A549 (cell line): ENCODE measurements at regions not wholly inside any gene's neighbourhood (a gene's known extent, or its start where the extent isn't known, plus 50 kb on each side); places are given as distances from the start of the nearest gene placed in this dataset.

Source experiments
- CBX2 ChIP-seq: fragments of 200-600 bp; sonication (generic); IDR thresholded peaks from 2 replicates; pipeline ENCODE4 v1.6.1; 2016; ENCODE audit warnings: low read depth, mild to moderate bottlenecking, borderline replicate concordance
- EP300 ChIP-seq, 2 experiments: fragments of >200 bp; sonication (Bioruptor Twin); formaldehyde crosslinking; IDR thresholded peaks; 2 replicates in 1 of 2; 3 replicates in 1 of 2; pipeline ENCODE4 v1.6.1; 2016 to 2017
- KDM5A ChIP-seq: fragments of 200-600 bp; sonication (generic); IDR thresholded peaks from 2 replicates; pipeline ENCODE4 v1.6.1; 2016; ENCODE audit warnings: antibody characterized with exemption, mild to moderate bottlenecking
- MAZ ChIP-seq: fragments of 150-350 bp; IDR thresholded peaks from 2 replicates; pipeline ENCODE4 v1.6.1; 2014; ENCODE audit warnings: antibody characterized with exemption, low read depth, low read length, borderline replicate concordance
- MYC ChIP-seq: IDR thresholded peaks from 2 replicates; pipeline ENCODE4 v1.6.1; 2012; ENCODE audit warnings: mild to moderate bottlenecking, inconsistent platforms, low read length, improper control_type of control experiment, borderline replicate concordance
- POLR2A ChIP-seq: IDR thresholded peaks from 2 replicates; pipeline ENCODE4 v1.6.1; 2012; ENCODE audit warnings: mild to moderate bottlenecking, low read length
- RARB ChIP-seq: fragments of 250-450 bp; sonication (Bioruptor Pico); IDR thresholded peaks from 2 replicates; pipeline ENCODE4 v1.8.0; 2021; ENCODE audit warnings: mild to moderate bottlenecking, moderate library complexity
- SREBF2 ChIP-seq: fragments of 450-650 bp; IDR thresholded peaks from 2 replicates; pipeline ENCODE4 v1.6.1; 2014; ENCODE audit warnings: mild to moderate bottlenecking, moderate library complexity
- TF ChIP-seq, protein P1 (sequence below): fragments of >200 bp; sonication (Bioruptor Twin); formaldehyde crosslinking; IDR thresholded peaks from 3 replicates; pipeline ENCODE4 v1.5.1; 2016
- TF ChIP-seq, protein P2 (sequence below): IDR thresholded peaks from 2 replicates; pipeline ENCODE4 v1.6.1; 2012

DNA sequence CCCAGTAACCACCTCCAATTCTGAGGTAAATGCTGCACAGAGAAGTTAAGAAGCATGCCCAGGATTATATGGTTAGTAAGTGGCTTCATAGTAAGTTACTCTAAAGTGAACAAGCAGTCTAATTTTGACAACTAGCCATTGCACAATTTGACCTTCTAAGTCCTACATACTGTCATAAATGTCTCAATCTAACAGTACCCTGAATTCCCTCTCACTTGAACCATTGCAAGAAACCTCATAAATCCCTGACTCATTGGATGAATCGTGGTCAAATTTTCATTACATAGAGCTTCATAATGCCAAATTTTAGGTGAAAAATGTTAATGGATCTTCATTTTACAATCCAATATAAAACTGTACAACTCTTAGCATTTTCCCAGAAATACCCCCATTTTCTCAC, 217.3 kb upstream of the GRIA4 start:
- no peak for TF ChIP-seq EP300 (IDR thresholded peaks at IDR 0.05)
- TF ChIP-seq POLR2A: no peak
- TF ChIP-seq, protein P1, sequence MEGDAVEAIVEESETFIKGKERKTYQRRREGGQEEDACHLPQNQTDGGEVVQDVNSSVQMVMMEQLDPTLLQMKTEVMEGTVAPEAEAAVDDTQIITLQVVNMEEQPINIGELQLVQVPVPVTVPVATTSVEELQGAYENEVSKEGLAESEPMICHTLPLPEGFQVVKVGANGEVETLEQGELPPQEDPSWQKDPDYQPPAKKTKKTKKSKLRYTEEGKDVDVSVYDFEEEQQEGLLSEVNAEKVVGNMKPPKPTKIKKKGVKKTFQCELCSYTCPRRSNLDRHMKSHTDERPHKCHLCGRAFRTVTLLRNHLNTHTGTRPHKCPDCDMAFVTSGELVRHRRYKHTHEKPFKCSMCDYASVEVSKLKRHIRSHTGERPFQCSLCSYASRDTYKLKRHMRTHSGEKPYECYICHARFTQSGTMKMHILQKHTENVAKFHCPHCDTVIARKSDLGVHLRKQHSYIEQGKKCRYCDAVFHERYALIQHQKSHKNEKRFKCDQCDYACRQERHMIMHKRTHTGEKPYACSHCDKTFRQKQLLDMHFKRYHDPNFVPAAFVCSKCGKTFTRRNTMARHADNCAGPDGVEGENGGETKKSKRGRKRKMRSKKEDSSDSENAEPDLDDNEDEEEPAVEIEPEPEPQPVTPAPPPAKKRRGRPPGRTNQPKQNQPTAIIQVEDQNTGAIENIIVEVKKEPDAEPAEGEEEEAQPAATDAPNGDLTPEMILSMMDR: no peak
- no peak for TF ChIP-seq MAZ
- TF ChIP-seq SREBF2: no peak
- TF ChIP-seq RARB: no peak
- TF ChIP-seq MYC: no peak
- TF ChIP-seq CBX2: no peak
- TF ChIP-seq, protein P2, sequence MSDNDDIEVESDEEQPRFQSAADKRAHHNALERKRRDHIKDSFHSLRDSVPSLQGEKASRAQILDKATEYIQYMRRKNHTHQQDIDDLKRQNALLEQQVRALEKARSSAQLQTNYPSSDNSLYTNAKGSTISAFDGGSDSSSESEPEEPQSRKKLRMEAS: no peak
- TF ChIP-seq KDM5A: no peak
